Activated CD4-positive, alpha-beta T cell treated with anti-CD3 and anti-CD28 coated beads for 1 hour (primary cell): ENCODE measurements at regions not wholly inside any gene's neighbourhood (a gene's known extent, or its start where the extent isn't known, plus 50 kb on each side); places are given as distances from the start of the nearest gene placed in this dataset.

Experiments
- DNase-seq: peaks from one replicate; pipeline ENCODE4 v3.0.0-alpha.2; 2020

DNA sequence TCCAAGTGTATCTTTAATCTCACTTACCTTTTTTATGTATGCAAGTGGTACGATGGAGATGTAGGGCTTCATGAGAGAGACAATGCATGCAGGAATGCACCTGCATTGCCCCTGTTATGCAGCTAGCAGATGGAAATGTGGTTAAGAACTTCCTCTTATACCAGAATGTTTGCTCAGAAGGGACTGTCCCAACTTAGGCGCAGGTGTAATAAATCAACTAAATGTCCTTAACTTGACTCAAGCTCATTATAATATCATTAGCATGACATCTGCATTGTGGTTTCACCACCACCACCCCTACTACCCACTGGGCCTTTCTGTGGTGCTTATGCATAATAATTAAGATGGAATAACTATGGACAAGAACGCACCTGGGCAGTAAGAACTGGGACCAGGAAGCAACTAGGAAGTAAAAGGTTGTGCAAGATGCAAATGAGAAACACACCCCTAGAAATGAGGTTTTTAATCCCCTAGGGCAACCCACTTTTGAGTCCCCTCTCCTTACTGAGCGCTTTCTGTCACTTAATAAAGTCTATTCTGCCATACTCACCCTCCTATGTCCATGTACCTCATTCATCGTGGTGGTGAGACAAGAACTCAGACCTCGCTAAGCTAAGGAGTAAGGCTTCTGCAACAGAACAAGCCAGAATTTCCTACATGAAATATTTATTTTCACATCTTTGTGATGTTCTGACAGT is 1103.3 kb upstream of the B3GALT2 start:
- peak; percentile 9 for DNase-seq

DNA sequence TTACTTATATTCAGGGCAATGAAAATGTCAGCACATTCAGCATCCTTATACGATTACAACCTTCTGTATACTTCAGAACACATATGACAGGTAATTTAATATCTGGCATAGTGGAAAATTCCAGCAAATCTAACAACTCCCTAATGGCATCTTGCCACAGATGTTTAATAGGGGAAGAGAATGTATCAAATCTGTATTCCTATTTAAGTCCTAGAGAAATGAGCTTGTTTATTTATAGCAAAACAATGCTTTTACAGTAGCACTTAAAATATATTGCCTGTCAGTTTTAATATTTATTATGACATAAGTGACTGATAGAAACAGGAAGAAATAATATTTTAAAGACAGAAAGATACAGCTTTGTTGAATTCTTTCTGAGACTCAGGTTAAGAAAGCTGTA is 1101.8 kb upstream of the B3GALT2 start:
- no peak for DNase-seq

DNA sequence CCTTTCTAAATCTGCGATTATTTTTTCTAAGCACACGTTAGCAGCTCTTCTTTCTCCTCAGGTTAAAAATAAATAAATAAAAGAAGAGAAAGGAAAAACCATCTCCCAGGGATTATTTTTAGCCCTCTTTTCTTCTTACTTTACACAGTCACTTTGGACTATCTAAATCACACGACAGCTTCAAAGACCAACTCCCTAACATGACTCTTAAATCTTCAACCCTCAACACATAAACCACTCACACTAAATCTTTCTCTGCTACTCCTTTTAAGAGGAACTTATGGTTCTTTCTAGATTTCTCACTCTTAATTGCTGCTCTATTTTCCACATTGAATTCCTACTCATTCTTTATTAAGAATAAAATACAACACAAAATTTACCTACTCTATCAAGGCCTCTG is 1095.0 kb upstream of the B3GALT2 start:
- DNase-seq: no peak

DNA sequence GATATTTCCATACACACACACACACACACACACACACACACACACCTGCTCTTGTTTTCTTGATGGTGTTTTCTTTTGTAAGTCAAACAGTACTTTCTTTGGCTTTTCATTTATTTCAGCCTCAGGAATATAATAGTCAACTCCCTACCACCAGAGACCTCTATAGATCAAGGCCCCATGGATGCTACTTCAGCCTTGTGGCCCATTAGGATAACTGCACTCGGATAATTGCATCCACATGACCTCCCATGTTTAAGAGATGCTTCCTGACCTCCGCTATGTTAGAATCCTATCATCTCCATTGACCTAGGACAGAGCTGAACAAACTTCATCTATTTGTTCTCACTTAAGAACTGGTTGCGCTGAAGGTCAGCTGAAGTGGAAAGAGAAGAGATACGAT is 1094.0 kb upstream of the B3GALT2 start:
- DNase-seq: no peak

DNA sequence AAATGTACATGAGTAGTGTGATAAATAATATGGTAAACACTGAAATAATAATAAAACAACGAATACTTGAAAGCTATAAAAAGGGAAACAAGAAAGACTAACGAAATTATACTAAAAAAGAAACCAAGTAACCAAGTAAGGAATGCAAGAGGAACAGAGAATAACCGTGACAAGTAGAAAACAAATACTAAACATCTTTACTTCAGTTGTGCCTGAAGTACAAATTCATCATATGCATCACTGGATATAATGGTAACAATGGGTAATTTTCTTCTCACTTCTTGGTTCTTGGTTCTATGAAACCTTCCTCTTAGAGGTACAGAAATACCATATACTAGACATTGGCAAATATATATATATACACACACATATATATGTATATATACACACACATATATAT is 1093.6 kb upstream of the B3GALT2 start:
- no peak for DNase-seq

DNA sequence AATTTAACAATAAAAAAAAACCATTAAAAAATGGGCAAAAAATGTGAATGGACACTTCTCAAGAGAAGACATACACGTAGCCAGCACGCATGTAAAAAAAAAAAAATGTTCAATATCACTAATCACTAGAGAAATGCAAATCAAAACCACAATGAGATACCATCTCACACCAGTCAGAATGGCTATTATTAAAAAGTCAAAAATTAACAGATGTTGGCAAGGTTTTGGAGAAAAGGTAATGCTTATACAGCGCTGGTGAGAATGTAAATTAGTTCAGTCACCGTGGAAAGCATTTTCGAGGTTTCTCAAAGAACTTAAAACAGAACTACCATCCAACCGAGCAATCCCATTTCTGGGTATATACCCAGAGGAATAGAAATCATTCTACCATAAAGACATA is 1091.5 kb upstream of the B3GALT2 start:
- DNase-seq: no peak

DNA sequence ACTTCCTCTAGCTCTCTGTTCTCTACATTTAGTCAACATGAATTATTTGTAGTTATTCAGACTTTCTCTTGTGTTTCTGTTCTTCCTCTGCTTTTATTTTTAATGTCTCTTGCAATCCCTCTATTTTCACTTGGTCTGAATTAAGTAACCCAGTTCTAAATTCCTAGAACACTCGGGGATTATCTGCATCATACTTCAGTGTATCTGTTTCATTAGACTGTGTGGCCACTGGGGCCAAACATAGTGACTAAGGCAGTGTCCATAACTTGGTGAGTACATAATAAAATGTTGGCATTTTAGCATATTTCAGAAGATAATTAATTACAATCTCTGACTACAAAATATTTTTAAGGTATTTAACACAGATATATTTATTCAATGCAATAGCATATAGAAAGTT is 1087.2 kb upstream of the B3GALT2 start:
- no peak for DNase-seq

DNA sequence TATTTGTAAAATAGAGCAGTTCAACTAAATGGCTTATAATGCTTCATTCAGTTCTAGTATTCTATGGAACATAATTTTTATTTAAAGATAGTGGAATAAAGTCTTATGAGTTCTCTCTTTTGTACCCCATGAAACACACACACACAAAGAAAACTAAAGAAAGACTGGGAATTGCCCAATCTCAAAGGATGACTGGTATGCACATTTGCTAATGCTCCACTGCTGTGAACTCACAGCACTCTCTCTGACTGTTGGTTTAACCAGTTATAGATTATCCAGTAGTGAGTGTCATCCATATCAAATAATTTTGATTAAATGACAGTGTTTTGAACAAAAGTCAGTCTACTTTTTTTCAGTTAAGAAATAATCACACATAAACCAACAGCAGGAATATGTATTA is 1082.4 kb upstream of the B3GALT2 start:
- no peak for DNase-seq

DNA sequence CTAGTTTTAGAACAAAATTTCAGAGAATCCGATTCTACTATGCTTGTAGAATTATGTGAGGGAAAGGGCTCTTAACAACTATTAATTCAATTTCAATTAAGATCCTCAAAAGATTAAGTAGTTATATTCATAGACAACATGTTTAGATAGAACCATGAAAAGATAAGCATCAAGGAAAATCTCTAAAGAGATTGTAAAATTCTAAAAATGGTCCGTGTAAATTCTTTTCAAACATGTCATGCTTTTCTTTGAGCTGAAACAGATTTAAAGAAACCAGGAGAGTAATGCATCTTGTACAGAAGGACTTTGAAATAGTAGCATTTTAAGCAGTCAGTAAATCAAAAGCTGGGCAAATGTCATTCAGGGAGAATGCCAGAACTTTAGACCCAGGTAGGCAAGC is 1080.6 kb upstream of the B3GALT2 start:
- no peak for DNase-seq

DNA sequence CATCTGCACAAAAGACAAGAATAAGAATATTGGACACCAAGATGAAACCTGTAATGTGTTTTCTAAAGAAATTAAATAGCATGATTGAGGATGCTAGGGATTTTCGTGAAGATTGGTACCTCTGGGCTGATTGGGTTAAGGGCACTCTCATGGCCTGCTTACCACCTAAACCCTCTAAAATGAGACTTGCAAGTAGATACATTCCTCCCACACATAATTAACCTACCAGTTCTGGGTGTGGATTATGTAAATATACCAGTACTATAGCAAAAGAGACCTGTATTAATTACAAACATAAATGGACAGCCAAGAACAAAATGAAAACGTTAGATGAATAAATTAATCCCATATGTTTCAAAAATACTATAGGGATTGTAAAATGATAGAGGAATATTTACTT is 1069.6 kb upstream of the B3GALT2 start:
- no peak for DNase-seq

DNA sequence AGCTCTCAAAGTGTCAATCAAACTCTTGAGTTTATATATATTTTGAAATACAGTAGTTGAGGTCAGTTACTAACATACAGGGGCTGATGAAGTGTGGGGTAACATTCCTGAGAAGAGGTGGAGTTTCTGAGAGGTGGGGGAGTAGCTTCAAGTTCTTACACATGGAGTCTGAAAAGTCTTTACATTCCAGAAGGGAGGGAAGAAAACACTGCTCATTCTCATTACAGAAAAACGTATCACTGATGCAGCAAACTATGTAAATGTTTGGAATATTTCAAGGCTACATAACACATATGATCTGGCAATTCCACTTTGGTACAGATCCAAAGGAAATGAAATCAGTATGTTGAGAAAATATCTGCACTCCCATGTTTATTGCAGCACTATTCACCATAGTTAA is 1065.8 kb upstream of the B3GALT2 start:
- DNase-seq: no peak

DNA sequence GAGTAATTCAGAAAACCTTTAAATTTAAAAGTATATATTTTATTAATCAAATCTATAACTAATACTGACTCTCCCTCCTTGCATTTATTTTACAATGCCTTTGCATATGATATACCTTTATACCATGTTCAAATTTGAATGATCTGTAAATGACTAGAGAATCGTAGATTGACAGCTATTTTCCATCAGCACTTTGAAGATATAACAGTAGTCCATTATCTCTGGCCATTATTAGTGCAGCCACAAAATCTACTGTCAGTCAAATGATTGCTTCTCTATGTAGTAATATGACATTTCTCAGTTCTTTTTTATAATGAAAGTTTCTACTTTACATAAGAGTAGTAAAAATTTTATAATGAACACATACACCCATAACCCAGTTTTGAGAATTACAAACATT is 1054.8 kb upstream of the B3GALT2 start:
- DNase-seq: no peak

DNA sequence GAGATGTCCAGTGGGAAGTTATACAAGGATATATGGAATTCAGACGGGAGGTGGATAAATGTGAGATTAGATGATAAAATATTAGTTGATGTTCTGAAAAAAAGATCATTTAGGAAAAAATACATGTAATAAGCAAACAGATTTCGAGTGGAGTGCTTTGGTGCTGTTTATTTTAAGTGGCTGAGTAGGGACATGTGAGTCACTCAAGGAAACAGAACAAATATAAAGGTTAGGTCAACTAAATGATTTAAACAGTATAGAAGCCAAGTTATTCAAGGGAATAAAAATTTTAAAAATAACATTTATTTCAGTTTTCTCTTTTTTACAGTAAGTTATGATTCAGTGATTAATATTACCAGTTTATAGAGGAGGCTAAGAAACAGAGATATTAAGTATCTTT is 1046.7 kb upstream of the B3GALT2 start:
- DNase-seq: no peak

DNA sequence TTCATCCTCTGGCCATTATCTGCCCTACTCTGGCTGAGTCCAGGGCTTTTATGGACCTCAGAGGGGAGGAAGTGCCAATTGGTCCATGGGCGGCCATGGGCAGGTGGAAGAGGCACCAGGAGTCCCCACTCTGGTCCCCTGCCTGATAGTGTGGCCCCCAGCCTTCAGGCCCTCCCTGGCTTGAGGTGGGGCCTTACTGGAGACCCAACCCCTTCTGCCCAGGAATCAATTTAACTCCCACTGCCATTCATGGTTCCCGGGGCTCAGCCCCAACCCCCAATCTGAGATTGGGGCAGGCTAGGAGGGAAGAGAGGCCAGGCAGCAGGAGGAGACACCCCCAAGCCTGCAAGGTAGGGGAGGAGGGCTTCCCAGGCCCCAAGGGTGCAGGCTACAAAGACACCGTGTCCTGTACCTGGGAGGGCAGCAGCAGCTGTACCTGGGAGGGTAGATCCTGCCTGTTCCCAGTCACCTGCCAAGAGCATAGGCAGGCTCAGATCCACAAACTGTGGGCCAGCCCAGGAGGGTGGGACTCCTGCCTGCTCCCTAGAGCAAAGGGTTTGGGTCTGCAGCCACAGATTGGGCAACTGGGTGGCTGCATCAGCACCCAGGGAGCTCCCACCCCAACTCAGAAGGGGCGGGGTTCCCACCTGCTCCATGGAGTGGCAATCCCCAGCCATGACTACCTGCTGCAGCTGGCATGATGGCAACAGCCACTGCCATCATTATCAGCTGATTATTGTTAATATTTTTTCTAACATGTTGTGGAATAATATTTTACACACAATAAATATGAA is 1044.1 kb upstream of the B3GALT2 start:
- DNase-seq: no peak

DNA sequence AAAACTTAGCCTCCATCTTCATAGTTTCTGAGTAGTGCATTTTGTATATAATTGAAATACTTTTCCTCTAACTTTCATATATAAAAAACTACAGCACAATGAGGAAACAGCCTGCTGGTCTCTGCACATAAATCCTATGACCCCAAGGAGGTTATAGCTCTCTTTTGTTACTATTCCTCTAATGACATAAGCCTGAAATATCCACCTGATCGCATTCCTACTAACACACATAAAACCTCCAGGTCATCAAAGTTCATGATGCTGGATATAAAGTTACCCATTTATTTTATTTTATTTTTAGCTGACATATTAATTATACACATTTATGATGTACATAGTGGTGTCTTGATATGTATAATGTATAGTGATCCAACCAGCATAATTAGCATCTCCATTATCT is 1042.0 kb upstream of the B3GALT2 start:
- DNase-seq: no peak

DNA sequence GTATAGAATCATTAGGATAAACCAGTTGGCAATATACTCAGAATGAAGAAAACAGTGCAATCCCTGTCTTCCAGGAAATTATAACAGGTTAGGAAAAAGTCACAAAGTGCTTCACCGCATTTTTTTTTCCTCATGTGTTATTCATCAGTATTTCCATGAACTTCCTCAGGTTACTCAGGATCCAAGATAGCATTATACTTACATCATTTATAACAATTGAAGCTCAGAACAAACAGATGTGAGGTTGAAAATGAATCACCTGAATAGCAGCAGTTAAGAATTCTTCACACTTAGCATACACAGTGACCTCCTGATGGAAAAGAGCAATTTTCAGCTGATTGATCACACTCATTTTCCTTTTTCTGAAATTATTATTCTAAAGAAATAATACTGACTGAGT is 1040.7 kb upstream of the B3GALT2 start:
- no peak for DNase-seq

DNA sequence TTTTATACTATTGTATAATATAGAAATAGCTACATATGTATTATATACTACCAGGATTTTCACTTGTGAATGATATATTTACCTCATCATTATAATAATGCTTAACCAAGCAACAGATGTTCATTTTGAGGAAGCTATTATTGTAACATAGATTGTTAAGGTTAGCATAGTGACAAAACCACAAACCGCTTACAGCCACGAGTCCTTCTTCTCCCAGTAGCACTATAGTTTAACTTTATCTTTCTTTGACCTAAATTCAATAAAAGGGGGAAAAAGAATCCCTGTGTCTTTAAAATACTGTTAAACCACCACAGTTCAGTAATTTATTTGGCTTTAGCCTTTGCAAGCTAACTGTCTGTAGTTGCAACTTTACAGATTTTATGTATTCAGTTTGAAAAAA is 1039.4 kb upstream of the B3GALT2 start:
- DNase-seq: no peak

DNA sequence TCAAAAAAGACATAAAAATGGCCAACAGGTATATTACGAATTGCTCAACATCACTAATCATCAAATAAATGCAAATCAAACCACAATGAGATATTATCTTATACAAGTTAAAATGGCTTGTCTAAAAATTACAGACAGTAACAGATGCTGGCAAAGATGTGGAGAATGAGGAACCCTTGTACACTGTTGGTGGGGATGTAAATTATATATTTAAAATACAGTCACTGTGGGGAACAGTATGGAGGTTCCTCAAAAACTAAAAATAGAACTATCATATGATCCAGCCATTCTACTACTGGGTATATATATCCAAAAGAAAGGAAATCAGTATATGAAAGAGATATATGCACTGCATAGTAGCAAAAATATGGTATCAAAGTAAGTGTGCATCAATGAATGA is 1037.2 kb upstream of the B3GALT2 start:
- no peak for DNase-seq

DNA sequence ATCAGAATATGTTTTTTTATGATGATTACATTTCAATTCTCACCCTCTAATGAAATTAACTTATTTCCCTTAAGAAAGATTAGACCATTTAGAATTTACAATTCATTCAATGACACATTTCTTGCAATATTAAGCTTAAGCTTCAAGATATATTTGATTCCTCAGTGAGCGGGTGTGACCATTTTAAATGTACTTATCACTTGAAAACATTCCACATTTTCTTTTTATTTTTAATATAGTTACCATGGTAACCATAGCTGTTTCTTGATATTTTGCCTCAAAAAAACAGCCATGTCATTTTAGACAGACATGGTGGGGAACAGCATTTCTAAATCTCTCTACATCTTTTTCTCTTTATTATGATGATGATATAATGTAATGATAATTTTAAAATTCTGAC is 1029.0 kb upstream of the B3GALT2 start:
- DNase-seq: no peak

DNA sequence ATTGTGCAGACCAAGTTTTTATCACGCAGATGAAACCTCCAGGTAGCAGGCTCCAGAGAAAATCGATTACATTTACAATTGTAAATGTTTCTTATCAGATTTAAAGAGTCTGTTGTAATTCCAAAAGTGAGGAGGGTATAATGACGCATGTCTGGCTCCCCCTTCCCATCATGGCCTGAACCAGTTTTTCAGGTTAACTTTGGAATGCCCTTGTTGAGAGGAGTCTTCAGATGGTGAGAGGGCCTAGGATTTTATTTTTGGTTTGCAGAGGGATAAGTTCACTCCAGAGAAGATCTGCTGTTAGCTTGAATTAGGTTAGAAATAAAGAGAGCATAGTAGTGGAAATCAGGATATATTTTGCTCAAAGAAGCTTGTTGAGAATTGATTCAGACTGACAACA is 1028.3 kb upstream of the B3GALT2 start:
- DNase-seq: no peak

DNA sequence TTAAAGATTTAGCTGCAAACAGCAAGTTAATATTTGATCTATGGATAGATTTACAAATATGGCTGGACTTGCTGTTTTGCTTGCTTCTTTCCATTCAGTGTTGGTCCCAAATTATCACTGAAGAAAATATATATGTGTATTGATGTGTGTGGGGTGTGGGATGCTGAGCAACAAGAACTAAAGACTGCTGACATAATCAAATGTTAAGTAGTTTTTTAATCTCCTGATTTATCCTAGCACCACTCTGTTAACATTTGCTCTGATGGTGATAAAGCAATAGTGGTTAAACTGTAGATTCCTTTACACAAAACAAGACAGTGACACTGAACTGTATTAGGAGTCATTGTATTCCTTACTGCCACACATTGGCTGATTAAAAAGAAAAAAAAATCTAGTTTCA is 1023.5 kb upstream of the B3GALT2 start:
- DNase-seq: no peak

DNA sequence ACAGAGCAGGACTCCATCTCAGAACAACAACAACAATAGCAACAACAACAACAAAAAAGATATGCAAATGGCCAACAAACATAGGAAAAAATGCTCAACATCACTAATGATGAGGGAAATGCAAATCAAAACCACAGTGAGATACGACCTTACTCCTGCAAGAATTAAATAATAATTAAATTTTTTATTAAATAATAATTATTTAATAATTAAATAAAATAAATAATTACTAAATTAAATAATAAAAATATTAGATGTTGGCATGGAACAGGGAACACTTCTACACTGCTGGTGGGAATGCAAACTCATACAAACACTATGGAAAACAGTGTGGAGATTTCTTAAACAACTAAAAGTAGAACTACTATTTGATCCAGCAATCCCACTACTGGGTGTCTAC is 1022.3 kb upstream of the B3GALT2 start:
- no peak for DNase-seq

DNA sequence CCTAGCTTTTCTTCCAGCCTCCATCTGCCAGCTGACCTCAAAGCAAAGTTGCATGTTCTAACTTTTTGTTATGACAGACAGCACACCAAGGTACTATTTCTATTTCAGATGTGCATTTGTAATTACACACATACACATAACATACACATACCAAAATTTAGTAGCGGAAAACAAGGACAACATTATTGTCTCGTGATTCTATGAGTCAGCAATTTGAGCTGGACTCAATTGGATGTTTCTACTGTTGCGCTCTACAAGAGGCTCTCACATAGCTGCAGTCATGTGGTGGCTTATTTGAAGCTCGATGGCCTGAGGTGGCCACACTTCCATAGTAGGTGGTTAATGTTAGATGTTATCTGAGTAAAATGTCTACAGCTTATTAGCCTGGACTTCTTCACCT is 1010.1 kb upstream of the B3GALT2 start:
- no peak for DNase-seq

DNA sequence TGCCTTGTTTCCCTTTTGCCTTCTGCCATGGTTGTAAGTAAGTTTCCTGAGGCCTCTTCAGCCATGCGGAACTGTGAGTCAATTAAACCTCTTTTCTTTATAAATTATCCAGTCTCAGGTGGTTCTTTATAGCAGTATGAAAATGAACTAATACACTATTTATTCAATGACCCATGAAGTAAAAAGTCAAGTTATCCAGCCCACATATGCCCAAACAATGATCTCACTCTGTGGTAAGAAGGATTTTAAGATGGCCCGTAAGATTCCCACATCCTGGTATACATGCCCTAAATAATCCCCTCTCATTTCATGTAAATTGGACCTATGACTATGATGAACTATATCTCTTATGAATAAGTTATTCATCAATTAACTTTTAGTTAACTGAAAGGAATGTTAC is 1008.3 kb upstream of the B3GALT2 start:
- DNase-seq: no peak

DNA sequence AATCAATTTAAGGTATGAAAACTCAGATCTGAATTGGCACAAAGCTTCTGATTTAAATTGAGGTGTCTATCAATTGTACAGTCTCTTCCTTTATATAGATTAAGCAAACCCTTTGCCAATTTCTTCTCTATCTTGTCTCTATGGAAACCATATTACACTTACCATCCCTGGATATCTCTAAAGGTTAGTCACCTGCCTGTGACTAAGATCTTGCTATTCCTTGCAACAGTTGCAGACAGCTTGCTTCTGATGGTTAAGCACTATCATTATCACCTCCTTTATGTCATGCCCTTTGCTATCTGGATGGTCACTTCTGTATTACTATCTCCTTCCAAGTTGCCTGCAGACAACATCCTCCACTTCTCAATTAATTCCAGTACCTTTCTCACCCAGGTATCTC is 998.6 kb upstream of the B3GALT2 start:
- no peak for DNase-seq
